AG04450 (cell line): ENCODE measurements at regions not wholly inside any gene's neighbourhood (a gene's known extent, or its start where the extent isn't known, plus 50 kb on each side); places are given as distances from the start of the nearest gene placed in this dataset.

Source experiments
- CTCF ChIA-PET: fragments of 300-600, 350-600 bp; formaldehyde crosslinking; extraction: SDS; loops from one replicate; lab custom pipeline; 2022; ENCODE audit warnings: antibody characterized with exemption, inconsistent platforms; lab: Charles Lee
- POLR2A ChIA-PET: fragments of 350-600 bp; formaldehyde crosslinking; extraction: SDS; loops from one replicate; lab custom pipeline; 2021; ENCODE audit warnings: antibody characterized with exemption, inconsistent platforms; lab: Yijun Ruan, JAX
- DNase-seq: peaks from one replicate; pipeline ENCODE4 v3.0.0-alpha.2; 2011; ENCODE audit warnings: low read depth, low spot score
- H3K27ac ChIP-seq: one replicate; pipeline ENCODE4 v1.5.1; 2012; ENCODE audit warnings: low read depth, low read length, control low read depth
- H3K27me3 ChIP-seq: one replicate; pipeline ENCODE4 v1.6.0; 2012; ENCODE audit warnings: low read length; ENCODE audit not compliant: control insufficient read depth, insufficient read depth
- H3K4me3 ChIP-seq: 2 replicates; pipeline ENCODE4 v1.5.1; 2011; ENCODE audit warnings: mild to moderate bottlenecking, low read depth, low read length, control low read depth
- H3K9me3 ChIP-seq: 2 replicates; pipeline ENCODE4 v1.5.1; 2012; ENCODE audit warnings: low read length; ENCODE audit not compliant: control insufficient read depth, insufficient read depth
- TF ChIP-seq, protein P1 (sequence below): IDR thresholded peaks from 2 replicates; pipeline ENCODE4 v1.5.1; 2011; ENCODE audit warnings: low read depth, low read length, control low read depth, inconsistent platforms

DNA sequence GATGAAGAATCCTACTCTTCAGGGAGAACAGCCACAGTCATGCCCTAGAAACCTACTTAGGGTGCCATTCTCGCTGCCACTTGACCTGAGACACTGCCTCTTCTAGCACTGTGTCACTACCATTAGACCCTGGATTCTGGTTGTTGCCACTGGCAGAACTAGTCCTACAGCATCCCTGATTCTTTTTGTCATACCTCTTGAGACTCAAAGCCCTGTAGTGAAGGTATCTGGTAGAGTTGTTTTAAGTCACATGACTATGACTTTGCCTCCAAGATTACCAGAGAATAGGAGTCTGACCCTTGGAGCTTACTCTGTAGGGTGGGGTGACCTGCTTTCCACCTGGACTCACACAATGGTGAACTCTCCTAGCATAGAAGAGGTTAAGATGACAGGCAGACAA is 296.7 kb downstream of the TNS1 start:
- Histone ChIP-seq H3K4me3 (no peak overlapping the region), H3K27ac (no peak overlapping the region), H3K27me3 (no peaks in the 10 kb centered on the region), H3K9me3 (no peaks in the 10 kb centered on the region)
- TF ChIP-seq, protein P1, sequence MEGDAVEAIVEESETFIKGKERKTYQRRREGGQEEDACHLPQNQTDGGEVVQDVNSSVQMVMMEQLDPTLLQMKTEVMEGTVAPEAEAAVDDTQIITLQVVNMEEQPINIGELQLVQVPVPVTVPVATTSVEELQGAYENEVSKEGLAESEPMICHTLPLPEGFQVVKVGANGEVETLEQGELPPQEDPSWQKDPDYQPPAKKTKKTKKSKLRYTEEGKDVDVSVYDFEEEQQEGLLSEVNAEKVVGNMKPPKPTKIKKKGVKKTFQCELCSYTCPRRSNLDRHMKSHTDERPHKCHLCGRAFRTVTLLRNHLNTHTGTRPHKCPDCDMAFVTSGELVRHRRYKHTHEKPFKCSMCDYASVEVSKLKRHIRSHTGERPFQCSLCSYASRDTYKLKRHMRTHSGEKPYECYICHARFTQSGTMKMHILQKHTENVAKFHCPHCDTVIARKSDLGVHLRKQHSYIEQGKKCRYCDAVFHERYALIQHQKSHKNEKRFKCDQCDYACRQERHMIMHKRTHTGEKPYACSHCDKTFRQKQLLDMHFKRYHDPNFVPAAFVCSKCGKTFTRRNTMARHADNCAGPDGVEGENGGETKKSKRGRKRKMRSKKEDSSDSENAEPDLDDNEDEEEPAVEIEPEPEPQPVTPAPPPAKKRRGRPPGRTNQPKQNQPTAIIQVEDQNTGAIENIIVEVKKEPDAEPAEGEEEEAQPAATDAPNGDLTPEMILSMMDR: no peak
- DNase-seq: no peak
- ChIA-PET CTCF (no interaction called here), POLR2A (interaction anchor here (0.6 kb wide), 1 partner anchor 1011 kb away, joined by 4 read pairs; the partner anchor contains the start of gene IGFBP5)

DNA sequence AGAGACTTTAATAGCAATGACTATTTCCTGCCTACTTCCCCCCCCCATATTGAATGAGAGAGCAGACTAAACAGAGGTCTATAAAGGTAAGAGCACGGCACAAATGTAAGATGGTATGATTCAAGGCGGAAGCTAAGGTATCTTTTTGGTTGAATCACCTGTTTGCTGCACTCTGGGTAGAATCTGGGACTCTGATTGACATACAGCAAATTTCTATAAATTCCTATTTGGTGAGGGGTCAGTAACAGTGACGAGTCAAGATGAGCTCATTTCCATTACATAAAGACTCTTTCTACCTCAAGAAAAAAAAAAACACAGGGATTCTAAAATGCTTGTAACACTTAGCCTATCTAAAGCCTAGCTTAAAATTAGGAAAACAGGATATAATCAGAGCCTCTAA is 297.3 kb downstream of the TNS1 start:
- TF ChIP-seq, protein P1: no peak
- no peaks in the 10 kb centered on the region for H3K9me3 ChIP-seq
- no peak overlapping the region for H3K4me3 ChIP-seq
- CTCF ChIA-PET: interaction anchor here (0.6 to 0.7 kb wide), 2 partner anchors 50 to 58 kb away, joined by 4 to 8 read pairs; no protein-coding TSS in a partner anchor
- H3K27me3 ChIP-seq: no peaks in the 10 kb centered on the region
- DNase-seq: no peak
- no peak overlapping the region for H3K27ac ChIP-seq
- POLR2A ChIA-PET: no interaction called here

DNA sequence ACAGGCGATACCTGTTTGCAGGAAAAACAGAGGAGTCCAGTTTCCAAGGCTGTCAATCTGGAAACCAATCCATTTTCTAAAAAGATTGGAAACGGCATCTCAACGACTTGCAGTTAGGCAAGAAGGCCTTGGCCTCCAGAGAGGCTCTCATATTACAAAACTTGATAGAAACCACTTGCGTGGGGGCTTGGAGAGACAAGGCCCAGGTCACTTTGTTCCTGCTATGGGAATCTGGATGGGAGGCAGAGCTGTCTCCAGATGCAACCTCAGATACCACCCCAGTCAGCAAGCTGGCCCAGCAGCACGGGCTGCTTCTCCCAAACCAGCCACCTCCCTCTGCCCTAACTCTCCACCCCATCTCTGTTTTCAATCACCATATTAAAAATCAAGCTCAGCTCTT is 298.8 kb downstream of the TNS1 start:
- POLR2A ChIA-PET: no interaction called here
- no peak for DNase-seq

DNA sequence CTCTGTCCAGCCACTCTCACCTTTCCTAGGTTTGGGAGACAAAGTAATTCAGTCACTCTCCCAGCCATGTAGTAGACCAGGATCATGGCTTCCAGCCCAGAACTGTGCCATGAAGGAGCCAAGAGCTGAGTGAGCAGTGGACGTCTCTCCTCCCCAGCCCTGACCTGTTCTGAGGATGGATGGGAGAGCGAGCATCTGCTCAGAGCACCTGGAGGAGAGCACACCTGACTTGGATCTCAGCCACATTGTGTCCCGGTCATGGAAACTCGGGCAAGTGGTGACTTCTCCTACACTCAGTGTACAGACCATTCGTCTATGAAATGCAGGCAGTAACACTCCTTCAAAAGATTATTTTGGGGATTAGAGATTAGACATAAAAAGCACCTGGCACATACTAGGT is 299.7 kb downstream of the TNS1 start:
- ChIA-PET POLR2A (no interaction called here), CTCF (interaction anchor here (1.0 to 1.3 kb wide), 2 partner anchors 53 to 192 kb away, joined by 5 read pairs; no protein-coding TSS in a partner anchor)
- H3K4me3 ChIP-seq: no peak overlapping the region
- TF ChIP-seq, protein P1: no peak
- no peaks in the 10 kb centered on the region for H3K9me3 ChIP-seq
- no peak overlapping the region for H3K27ac ChIP-seq
- no peaks in the 10 kb centered on the region for H3K27me3 ChIP-seq
- DNase-seq: no peak

More for the DNA sequence above, 298.8 kb downstream of the TNS1 start:
- Histone ChIP-seq H3K27me3 (no peaks in the 10 kb centered on the region), H3K4me3 (no peak overlapping the region), H3K27ac (no peak overlapping the region), H3K9me3 (no peaks in the 10 kb centered on the region)
- CTCF ChIA-PET: interaction anchor here (1.0 kb wide), 1 partner anchor 193 kb away, joined by 5 read pairs; no protein-coding TSS in a partner anchor
- TF ChIP-seq, protein P1: no peak

DNA sequence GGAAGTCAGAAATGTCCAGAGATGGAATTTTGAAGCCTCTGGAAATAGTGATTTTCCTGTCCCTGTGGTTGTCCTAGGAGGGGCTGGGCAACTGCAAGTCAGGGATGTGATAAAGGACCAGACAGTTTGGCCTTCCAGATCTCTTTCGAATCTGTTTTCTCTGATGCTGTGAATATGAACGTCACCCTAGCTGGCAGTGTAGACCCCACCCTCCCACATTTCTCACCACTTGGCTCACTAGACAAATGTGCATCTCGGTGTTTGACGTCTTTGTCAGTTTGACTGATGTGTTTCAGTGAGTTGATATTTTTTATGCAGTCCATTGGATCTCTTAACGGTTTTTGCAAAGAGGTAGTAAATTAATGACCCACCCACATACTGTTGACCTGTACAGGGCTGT is 301.2 kb downstream of the TNS1 start:
- Histone ChIP-seq H3K9me3 (no peaks in the 10 kb centered on the region), H3K4me3 (no peak overlapping the region), H3K27me3 (no peaks in the 10 kb centered on the region), H3K27ac (no peak overlapping the region)
- no peak for DNase-seq
- ChIA-PET POLR2A (interaction anchor here (0.6 kb wide), 1 partner anchor 363 kb away, joined by 4 read pairs; no protein-coding TSS in a partner anchor), CTCF (no interaction called here)
- TF ChIP-seq, protein P1: no peak
